K562 (cell line): ENCODE measurements at regions not wholly inside any gene's neighbourhood (a gene's known extent, or its start where the extent isn't known, plus 50 kb on each side); places are given as distances from the start of the nearest gene placed in this dataset.

ENCODE experiments used
- ATF3 ChIP-seq, 2 experiments: fragments of 450-650 bp in 1 of 2; sonication (generic) in 1 of 2; formaldehyde crosslinking in 1 of 2; IDR thresholded peaks in 1 of 2; conservative IDR thresholded peaks in 1 of 2; 2 replicates each; pipeline versions ENCODE4 v1.6.1 to v1.8.1; 2016 to 2023; ENCODE audit warnings: mild to moderate bottlenecking in 2 of 2, moderate library complexity in 2 of 2, inconsistent platforms in 1 of 2, missing genetic modification reagents in 1 of 2
- POLR2A ChIP-seq: fragments of 450-650 bp; conservative IDR thresholded peaks from 2 replicates; pipeline ENCODE4 v1.6.1; 2016

- no peak for TF ChIP-seq ATF3 (IDR thresholded peaks at IDR 0.05)
- no peak for TF ChIP-seq ATF3 (CRISPR knock-in tag; conservative IDR thresholded peaks at IDR 0.05)
- TF ChIP-seq POLR2A: no peak
Measured at GRCh38 chr1:29457496-29458368, 221.4 kb downstream of the PTPRU start.
